ENCODE measurements at regions not wholly inside any gene's neighbourhood (a gene's known extent, or its start where the extent isn't known, plus 50 kb on each side); places are given as distances from the start of the nearest gene placed in this dataset.
"Not testable (repeated sequence)": the region's sequence is repeated elsewhere in the genome, so short reads cannot be mapped to it uniquely, and the experiment has no call there.

DNA sequence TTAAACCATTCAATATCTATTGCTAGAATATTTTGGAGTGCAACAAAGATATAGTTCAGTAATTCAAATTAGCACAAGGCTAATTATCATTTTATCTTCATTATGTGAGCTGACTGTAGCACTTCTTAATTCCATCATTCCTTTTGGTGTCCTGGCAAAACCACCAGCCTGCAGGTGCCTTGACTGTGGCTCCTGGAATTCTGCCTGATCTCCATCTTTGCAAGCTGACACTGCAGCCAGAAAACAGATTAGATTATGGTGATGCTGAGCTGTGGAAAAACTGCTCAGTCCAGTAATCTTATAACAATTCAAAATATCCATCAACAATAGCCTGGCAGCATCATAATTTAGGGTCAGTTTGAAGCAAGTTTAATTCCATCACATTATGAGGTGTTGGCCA, 919.5 kb downstream of the DTWD2 start:
- H3K27ac ChIP-seq (ENCODE audit: insufficient read length, low read depth, low read length), result no peak overlapping the region
- no peak overlapping the region for H2BK12ac ChIP-seq (ENCODE audit: insufficient read length, low read depth, low read length)
- no peak overlapping the region for H2BK15ac ChIP-seq (ENCODE audit: low read depth, low read length)
- H2AK5ac ChIP-seq (ENCODE audit: insufficient read length, low read length), result no peak overlapping the region
- H3K4me1 ChIP-seq (ENCODE audit: insufficient read depth, low read length), result no peaks in the 10 kb centered on the region
- no peaks in the 10 kb centered on the region for H4K20me1 ChIP-seq (ENCODE audit: control insufficient read depth, insufficient read depth, insufficient read length)
- no peak overlapping the region for H4K91ac ChIP-seq (ENCODE audit: insufficient read length, low read depth, low read length)
- H4K5ac ChIP-seq (ENCODE audit: insufficient read length, low read depth, low read length), result no peak overlapping the region
- H3K79me2 ChIP-seq (ENCODE audit: insufficient read depth, low read length), result no peaks in the 10 kb centered on the region
- H3K23ac ChIP-seq (ENCODE audit: insufficient read length, low read depth, low read length), result no peak overlapping the region
- Mint-ChIP-seq H3K9me3 (no peaks in the 10 kb centered on the region), H3K36me3 (ENCODE audit: insufficient read depth in 1 of 3, low read depth in 3 of 3) (no peaks in the 10 kb centered on the region), H3K27ac (no peak overlapping the region), H3K4me3 (no peak overlapping the region), H3K27me3 (ENCODE audit: low read depth) (no peaks in the 10 kb centered on the region; the same call in 1 of the 2 replicates), H3K4me1 (no peaks in the 10 kb centered on the region)
- no peak overlapping the region for H4K8ac ChIP-seq (replicated peaks; ENCODE audit: insufficient read length, low read depth, low read length)
- no peak for DNase-seq
- no peak overlapping the region for H3K4ac ChIP-seq (ENCODE audit: low read depth, low read length)
- H3K9me3 ChIP-seq (ENCODE audit: control insufficient read depth, low read depth, low read length), result no peaks in the 10 kb centered on the region
- no peak overlapping the region for H3K14ac ChIP-seq (ENCODE audit: insufficient read depth, low read length)
- H3K18ac ChIP-seq (ENCODE audit: insufficient read length, low read depth, low read length), result no peak overlapping the region
- H2BK20ac ChIP-seq (ENCODE audit: low read depth, low read length, poor library complexity, severe bottlenecking), result no peak overlapping the region
- H2AFZ ChIP-seq (ENCODE audit: low read length), result no peak overlapping the region
- no peak overlapping the region for H3K56ac ChIP-seq (ENCODE audit: insufficient read length, low read depth, low read length)
- H2BK5ac ChIP-seq (ENCODE audit: insufficient read length, low read length), result no peak overlapping the region
- H3T11ph ChIP-seq (ENCODE audit: low read length), result no peak overlapping the region
- no peak overlapping the region for H3K9ac ChIP-seq (ENCODE audit: extremely low read depth, insufficient read length, low read length)
- no peaks in the 10 kb centered on the region for H3K23me2 ChIP-seq (ENCODE audit: insufficient read length, low read depth, low read length, poor library complexity, severe bottlenecking)
- no peaks in the 10 kb centered on the region for H3K79me1 ChIP-seq (ENCODE audit: insufficient read depth, low read depth, low read length, poor library complexity, severe bottlenecking)
- TF ChIP-seq, protein P1, sequence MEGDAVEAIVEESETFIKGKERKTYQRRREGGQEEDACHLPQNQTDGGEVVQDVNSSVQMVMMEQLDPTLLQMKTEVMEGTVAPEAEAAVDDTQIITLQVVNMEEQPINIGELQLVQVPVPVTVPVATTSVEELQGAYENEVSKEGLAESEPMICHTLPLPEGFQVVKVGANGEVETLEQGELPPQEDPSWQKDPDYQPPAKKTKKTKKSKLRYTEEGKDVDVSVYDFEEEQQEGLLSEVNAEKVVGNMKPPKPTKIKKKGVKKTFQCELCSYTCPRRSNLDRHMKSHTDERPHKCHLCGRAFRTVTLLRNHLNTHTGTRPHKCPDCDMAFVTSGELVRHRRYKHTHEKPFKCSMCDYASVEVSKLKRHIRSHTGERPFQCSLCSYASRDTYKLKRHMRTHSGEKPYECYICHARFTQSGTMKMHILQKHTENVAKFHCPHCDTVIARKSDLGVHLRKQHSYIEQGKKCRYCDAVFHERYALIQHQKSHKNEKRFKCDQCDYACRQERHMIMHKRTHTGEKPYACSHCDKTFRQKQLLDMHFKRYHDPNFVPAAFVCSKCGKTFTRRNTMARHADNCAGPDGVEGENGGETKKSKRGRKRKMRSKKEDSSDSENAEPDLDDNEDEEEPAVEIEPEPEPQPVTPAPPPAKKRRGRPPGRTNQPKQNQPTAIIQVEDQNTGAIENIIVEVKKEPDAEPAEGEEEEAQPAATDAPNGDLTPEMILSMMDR (conservative IDR thresholded peaks at IDR 0.05), result no peak
- H2BK120ac ChIP-seq (ENCODE audit: low read depth, low read length, poor library complexity, severe bottlenecking), result no peak overlapping the region
- H3K4me2 ChIP-seq (ENCODE audit: insufficient read depth, insufficient read length, low read length), result no peak overlapping the region
- H3K27me3 ChIP-seq (ENCODE audit: insufficient read depth, low read length), result no peaks in the 10 kb centered on the region

DNA sequence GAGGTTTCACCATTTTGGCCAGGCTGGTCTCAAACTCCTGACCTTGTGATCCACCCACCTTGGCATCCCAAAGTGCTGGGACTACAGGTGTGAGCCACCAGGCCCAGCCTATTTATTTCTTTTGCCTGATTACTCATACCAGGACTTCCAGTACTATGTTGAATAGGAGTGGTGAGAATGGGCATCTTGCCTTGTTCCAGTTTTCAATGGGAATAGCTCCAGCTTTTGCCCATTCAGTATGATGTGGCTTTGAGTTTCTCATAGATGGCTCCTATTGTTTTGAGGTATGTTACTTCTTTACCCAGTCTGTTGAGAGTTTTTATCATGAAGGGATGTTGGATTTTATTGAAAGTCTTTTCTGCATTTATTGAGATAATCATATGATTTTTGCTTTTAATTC, 924.5 kb downstream of the DTWD2 start:
- DNase-seq; H3K79me1 ChIP-seq (ENCODE audit: insufficient read depth, low read depth, low read length, poor library complexity, severe bottlenecking); H3K9me3 ChIP-seq (ENCODE audit: control insufficient read depth, low read depth, low read length); H2BK12ac ChIP-seq (ENCODE audit: insufficient read length, low read depth, low read length); H3K4me1 ChIP-seq (ENCODE audit: insufficient read depth, low read length); H3T11ph ChIP-seq (ENCODE audit: low read length); H2AFZ ChIP-seq (ENCODE audit: low read length); H3K27ac Mint-ChIP-seq; H3K36me3 Mint-ChIP-seq (ENCODE audit: insufficient read depth in 1 of 3, low read depth in 3 of 3); H3K23ac ChIP-seq (ENCODE audit: insufficient read length, low read depth, low read length); H3K4me2 ChIP-seq (ENCODE audit: insufficient read depth, insufficient read length, low read length); H4K91ac ChIP-seq (ENCODE audit: insufficient read length, low read depth, low read length); H3K79me2 ChIP-seq (ENCODE audit: insufficient read depth, low read length); H3K27me3 Mint-ChIP-seq (ENCODE audit: low read depth); H4K20me1 ChIP-seq (ENCODE audit: control insufficient read depth, insufficient read depth, insufficient read length); H2BK20ac ChIP-seq (ENCODE audit: low read depth, low read length, poor library complexity, severe bottlenecking); H2BK120ac ChIP-seq (ENCODE audit: low read depth, low read length, poor library complexity, severe bottlenecking); H3K4me3 Mint-ChIP-seq; H3K27ac ChIP-seq (ENCODE audit: insufficient read length, low read depth, low read length); H4K5ac ChIP-seq (ENCODE audit: insufficient read length, low read depth, low read length); H3K4ac ChIP-seq (ENCODE audit: low read depth, low read length); H3K9me3 Mint-ChIP-seq; H3K56ac ChIP-seq (ENCODE audit: insufficient read length, low read depth, low read length); H2BK5ac ChIP-seq (ENCODE audit: insufficient read length, low read length); H3K9ac ChIP-seq (ENCODE audit: extremely low read depth, insufficient read length, low read length); H3K4me1 Mint-ChIP-seq; H3K23me2 ChIP-seq (ENCODE audit: insufficient read length, low read depth, low read length, poor library complexity, severe bottlenecking); H4K8ac ChIP-seq (replicated peaks; ENCODE audit: insufficient read length, low read depth, low read length); H2AK5ac ChIP-seq (ENCODE audit: insufficient read length, low read length); H3K27me3 ChIP-seq (ENCODE audit: insufficient read depth, low read length); H3K14ac ChIP-seq (ENCODE audit: insufficient read depth, low read length); H2BK15ac ChIP-seq (ENCODE audit: low read depth, low read length); H3K18ac ChIP-seq (ENCODE audit: insufficient read length, low read depth, low read length): not testable (repeated sequence)
